ENCODE measurements at regions not wholly inside any gene's neighbourhood (a gene's known extent, or its start where the extent isn't known, plus 50 kb on each side); places are given as distances from the start of the nearest gene placed in this dataset.

GRCh38 chr4:106478152-106478551 is 109.6 kb upstream of the GIMD1 start:
- H3K9me3 Mint-ChIP-seq = no peaks in the 10 kb centered on the region
- no peak for TF ChIP-seq CTCF (IDR thresholded peaks at IDR 0.05; ENCODE audit: unreplicated experiment)
- H3K4me3 Mint-ChIP-seq = no peak overlapping the region
- no peak overlapping the region for H3K27ac Mint-ChIP-seq
- H3K27me3 Mint-ChIP-seq (ENCODE audit: low read depth) = no peaks in the 10 kb centered on the region
- H3K4me1 Mint-ChIP-seq = no peaks in the 10 kb centered on the region
- DNase-seq (ENCODE audit: low spot score in 2 of 2, unreplicated experiment in 2 of 2) = no peak
- H3K36me3 Mint-ChIP-seq = no peaks in the 10 kb centered on the region

- Mint-ChIP-seq H3K4me1 (no peaks in the 10 kb centered on the region), H3K27me3 (ENCODE audit: low read depth) (no peaks in the 10 kb centered on the region), H3K9me3 (no peaks in the 10 kb centered on the region), H3K4me3 (no peak overlapping the region), H3K27ac (no peak overlapping the region), H3K36me3 (no peaks in the 10 kb centered on the region)
- DNase-seq (ENCODE audit: low spot score in 2 of 2, unreplicated experiment in 2 of 2) = no peak
- no peak for TF ChIP-seq CTCF (IDR thresholded peaks at IDR 0.05; ENCODE audit: unreplicated experiment)
Observed at GRCh38 chr4:106476741-106477140, 108.2 kb upstream of the GIMD1 start.

- Mint-ChIP-seq H3K9me3 (no peaks in the 10 kb centered on the region), H3K27me3 (ENCODE audit: low read depth) (no peaks in the 10 kb centered on the region)
Observed at GRCh38 chr4:106473515-106473914, 104.9 kb upstream of the GIMD1 start.

GRCh38 chr4:106471151-106471550 is 102.6 kb upstream of the GIMD1 start:
- Mint-ChIP-seq H3K36me3 (no peaks in the 10 kb centered on the region), H3K9me3 (peaks cover 11% of the 10 kb centered on the region), H3K27ac (no peak overlapping the region), H3K27me3 (ENCODE audit: low read depth) (no peaks in the 10 kb centered on the region), H3K4me3 (no peak overlapping the region), H3K4me1 (no peaks in the 10 kb centered on the region)
- no peak for DNase-seq (ENCODE audit: low spot score in 2 of 2, unreplicated experiment in 2 of 2)
- no peak for TF ChIP-seq CTCF (IDR thresholded peaks at IDR 0.05; ENCODE audit: unreplicated experiment)

More at GRCh38 chr4:106473515-106473914, 104.9 kb upstream of the GIMD1 start:
- H3K4me1 Mint-ChIP-seq = no peaks in the 10 kb centered on the region
- H3K36me3 Mint-ChIP-seq = no peaks in the 10 kb centered on the region
- DNase-seq (ENCODE audit: low spot score in 2 of 2, unreplicated experiment in 2 of 2) = no peak
- H3K27ac Mint-ChIP-seq = no peak overlapping the region
- H3K4me3 Mint-ChIP-seq = no peak overlapping the region
- no peak for TF ChIP-seq CTCF (IDR thresholded peaks at IDR 0.05; ENCODE audit: unreplicated experiment)

- no peaks in the 10 kb centered on the region for H3K4me1 Mint-ChIP-seq
- DNase-seq (ENCODE audit: low spot score in 2 of 2, unreplicated experiment in 2 of 2) = no peak
- H3K4me3 Mint-ChIP-seq = no peak overlapping the region
- H3K36me3 Mint-ChIP-seq = no peaks in the 10 kb centered on the region
- no peak for TF ChIP-seq CTCF (IDR thresholded peaks at IDR 0.05; ENCODE audit: unreplicated experiment)
- H3K27me3 Mint-ChIP-seq (ENCODE audit: low read depth) = no peaks in the 10 kb centered on the region
- H3K9me3 Mint-ChIP-seq = peaks cover 18% of the 10 kb centered on the region
- H3K27ac Mint-ChIP-seq = no peak overlapping the region
Observed at GRCh38 chr4:106463622-106464021, 95.0 kb upstream of the GIMD1 start.

- H3K4me3 Mint-ChIP-seq = no peak overlapping the region
- H3K4me1 Mint-ChIP-seq = no peaks in the 10 kb centered on the region
- H3K9me3 Mint-ChIP-seq = peaks cover 1% of the 10 kb centered on the region
- H3K27ac Mint-ChIP-seq = no peak overlapping the region
- H3K27me3 Mint-ChIP-seq (ENCODE audit: low read depth) = no peaks in the 10 kb centered on the region
- H3K36me3 Mint-ChIP-seq = no peaks in the 10 kb centered on the region
- DNase-seq (ENCODE audit: low spot score in 2 of 2, unreplicated experiment in 2 of 2) = no peak
- no peak for TF ChIP-seq CTCF (IDR thresholded peaks at IDR 0.05; ENCODE audit: unreplicated experiment)
Observed at GRCh38 chr4:106454581-106454980, 86.0 kb upstream of the GIMD1 start.
